ENCODE measurements at regions not wholly inside any gene's neighbourhood (a gene's known extent, or its start where the extent isn't known, plus 50 kb on each side); places are given as distances from the start of the nearest gene placed in this dataset.

DNA sequence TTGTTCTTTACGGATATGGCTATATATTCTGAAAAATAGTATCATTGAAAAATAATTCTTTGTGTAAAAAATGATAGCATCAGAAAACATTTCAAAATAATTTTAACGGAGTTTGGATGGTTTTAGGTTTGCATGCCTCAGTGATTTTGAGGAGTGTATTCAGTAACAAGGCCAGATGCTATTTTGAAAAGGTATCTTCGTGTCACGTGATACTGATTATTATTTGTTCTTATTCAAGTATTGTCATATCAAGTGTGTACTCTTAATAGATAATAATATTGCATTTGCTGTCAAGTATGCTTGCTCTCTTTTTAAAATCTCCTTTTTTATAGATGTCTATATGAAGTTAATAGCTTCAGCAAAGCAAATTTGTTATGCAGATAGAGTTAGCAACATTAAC, 313.1 kb upstream of the PTPRD start:
- DNase-seq: no peak
- H3K4me3 Mint-ChIP-seq: no peak overlapping the region
- H3K27ac Mint-ChIP-seq: no peak overlapping the region
- peaks cover 9% of the 10 kb centered on the region for H3K27me3 Mint-ChIP-seq (ENCODE audit: low read depth, poor library complexity)
- no peaks in the 10 kb centered on the region for H3K36me3 Mint-ChIP-seq (ENCODE audit: low read depth)
- H3K4me1 Mint-ChIP-seq: peaks cover 9% of the 10 kb centered on the region
- TF ChIP-seq, protein P1, sequence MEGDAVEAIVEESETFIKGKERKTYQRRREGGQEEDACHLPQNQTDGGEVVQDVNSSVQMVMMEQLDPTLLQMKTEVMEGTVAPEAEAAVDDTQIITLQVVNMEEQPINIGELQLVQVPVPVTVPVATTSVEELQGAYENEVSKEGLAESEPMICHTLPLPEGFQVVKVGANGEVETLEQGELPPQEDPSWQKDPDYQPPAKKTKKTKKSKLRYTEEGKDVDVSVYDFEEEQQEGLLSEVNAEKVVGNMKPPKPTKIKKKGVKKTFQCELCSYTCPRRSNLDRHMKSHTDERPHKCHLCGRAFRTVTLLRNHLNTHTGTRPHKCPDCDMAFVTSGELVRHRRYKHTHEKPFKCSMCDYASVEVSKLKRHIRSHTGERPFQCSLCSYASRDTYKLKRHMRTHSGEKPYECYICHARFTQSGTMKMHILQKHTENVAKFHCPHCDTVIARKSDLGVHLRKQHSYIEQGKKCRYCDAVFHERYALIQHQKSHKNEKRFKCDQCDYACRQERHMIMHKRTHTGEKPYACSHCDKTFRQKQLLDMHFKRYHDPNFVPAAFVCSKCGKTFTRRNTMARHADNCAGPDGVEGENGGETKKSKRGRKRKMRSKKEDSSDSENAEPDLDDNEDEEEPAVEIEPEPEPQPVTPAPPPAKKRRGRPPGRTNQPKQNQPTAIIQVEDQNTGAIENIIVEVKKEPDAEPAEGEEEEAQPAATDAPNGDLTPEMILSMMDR (IDR thresholded peaks at IDR 0.05): no peak
- H3K9me3 Mint-ChIP-seq: no peaks in the 10 kb centered on the region

- Mint-ChIP-seq H3K9me3 (no peaks in the 10 kb centered on the region), H3K4me1 (peaks cover 9% of the 10 kb centered on the region), H3K4me3 (no peak overlapping the region), H3K27ac (no peak overlapping the region), H3K27me3 (ENCODE audit: low read depth, poor library complexity) (peaks cover 5% of the 10 kb centered on the region), H3K36me3 (ENCODE audit: low read depth) (no peaks in the 10 kb centered on the region)
- TF ChIP-seq, protein P1 (IDR thresholded peaks at IDR 0.05): no peak
- no peak for DNase-seq
Observed at GRCh38 chr9:10928372-10928771, 315.6 kb upstream of the PTPRD start.

DNA sequence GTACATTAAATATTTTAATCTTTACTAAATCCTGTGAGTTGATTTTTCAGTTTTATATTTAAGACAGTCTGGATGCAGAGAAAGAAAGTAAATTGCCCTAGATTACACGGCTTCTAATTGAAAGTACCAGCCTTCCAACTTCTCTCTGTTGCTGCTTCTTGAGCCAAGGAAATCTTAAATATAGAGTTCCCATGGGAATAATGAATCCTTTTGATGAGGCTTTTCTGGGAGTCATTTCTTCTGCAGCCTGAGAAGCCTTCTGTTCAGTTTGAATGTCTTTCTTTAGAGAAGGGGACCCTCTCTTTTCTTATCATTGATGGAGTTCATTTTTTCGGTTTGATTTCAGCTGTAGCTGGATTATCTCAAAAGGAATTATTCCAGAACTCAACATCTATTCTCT, 317.3 kb upstream of the PTPRD start:
- TF ChIP-seq, protein P1 (IDR thresholded peaks at IDR 0.05): no peak
- Mint-ChIP-seq H3K9me3 (no peaks in the 10 kb centered on the region), H3K36me3 (ENCODE audit: low read depth) (no peaks in the 10 kb centered on the region), H3K27me3 (ENCODE audit: low read depth, poor library complexity) (peaks cover 2% of the 10 kb centered on the region), H3K4me1 (peaks cover 9% of the 10 kb centered on the region), H3K27ac (no peak overlapping the region), H3K4me3 (no peak overlapping the region)
- no peak for DNase-seq

DNA sequence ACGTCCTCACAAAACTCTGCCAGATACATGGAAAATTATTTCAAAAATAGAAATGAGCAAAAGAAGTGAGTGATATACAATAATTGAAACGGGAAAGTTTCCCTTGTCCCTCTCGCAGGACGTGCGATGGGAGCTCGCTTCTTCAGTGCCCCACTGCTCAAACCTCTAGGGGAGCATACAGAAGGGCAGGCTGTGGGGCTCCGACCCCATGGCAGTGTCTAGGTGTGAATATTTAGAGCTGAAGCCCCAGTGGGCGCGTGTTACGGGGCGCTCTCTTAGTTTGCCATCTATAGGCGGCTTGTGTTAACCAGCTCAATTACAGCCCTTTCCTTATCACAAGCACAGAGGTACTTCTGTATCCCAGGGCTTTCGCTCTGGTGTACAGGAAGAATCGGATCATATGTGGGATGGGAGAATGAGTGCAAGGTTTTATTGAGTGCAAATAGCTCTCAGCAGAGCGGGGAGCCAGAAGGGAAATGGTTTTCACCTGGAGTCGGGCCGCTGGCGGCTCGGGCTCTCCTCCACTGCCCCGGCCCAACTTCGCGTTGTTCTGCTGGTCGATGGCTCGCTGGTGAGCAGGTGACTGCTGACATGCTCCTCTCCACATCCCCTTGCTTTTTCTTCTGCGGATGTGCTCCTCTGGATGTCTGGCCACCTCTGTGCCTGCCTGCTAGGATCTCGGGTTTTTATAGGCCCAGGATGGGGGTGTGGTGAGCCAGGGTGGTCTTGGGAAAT, 334.0 kb upstream of the PTPRD start:
- H3K27me3 Mint-ChIP-seq (ENCODE audit: low read depth, poor library complexity): no peaks in the 10 kb centered on the region
- no peaks in the 10 kb centered on the region for H3K4me1 Mint-ChIP-seq
- H3K9me3 Mint-ChIP-seq: no peaks in the 10 kb centered on the region
- H3K4me3 Mint-ChIP-seq: no peak overlapping the region
- no peak for DNase-seq
- no peak overlapping the region for H3K27ac Mint-ChIP-seq
- TF ChIP-seq, protein P1 (IDR thresholded peaks at IDR 0.05): no peak
- no peaks in the 10 kb centered on the region for H3K36me3 Mint-ChIP-seq (ENCODE audit: low read depth)

DNA sequence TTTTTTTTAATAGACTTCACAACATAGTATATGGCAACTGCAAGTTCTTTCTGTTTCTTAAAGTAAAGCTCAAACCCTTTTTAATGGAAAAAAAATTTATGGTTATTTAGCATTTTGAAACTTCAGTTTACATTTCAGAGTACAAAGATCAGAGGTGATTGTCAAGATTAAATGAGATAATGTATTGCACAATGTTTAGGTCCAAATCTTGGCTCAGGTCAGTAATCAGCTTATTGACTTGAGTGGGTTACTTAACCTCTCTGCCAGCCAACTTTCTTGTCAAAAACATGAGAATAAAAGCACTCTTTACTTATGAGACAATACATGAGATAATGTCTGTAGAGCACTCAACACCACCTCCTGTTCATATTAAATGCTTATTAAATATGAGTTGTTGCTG, 345.1 kb upstream of the PTPRD start:
- TF ChIP-seq, protein P1 (IDR thresholded peaks at IDR 0.05): no peak
- Mint-ChIP-seq H3K27me3 (ENCODE audit: low read depth, poor library complexity) (no peaks in the 10 kb centered on the region), H3K27ac (no peak overlapping the region), H3K9me3 (no peaks in the 10 kb centered on the region), H3K36me3 (ENCODE audit: low read depth) (no peaks in the 10 kb centered on the region), H3K4me3 (no peak overlapping the region), H3K4me1 (no peaks in the 10 kb centered on the region)
- no peak for DNase-seq

DNA sequence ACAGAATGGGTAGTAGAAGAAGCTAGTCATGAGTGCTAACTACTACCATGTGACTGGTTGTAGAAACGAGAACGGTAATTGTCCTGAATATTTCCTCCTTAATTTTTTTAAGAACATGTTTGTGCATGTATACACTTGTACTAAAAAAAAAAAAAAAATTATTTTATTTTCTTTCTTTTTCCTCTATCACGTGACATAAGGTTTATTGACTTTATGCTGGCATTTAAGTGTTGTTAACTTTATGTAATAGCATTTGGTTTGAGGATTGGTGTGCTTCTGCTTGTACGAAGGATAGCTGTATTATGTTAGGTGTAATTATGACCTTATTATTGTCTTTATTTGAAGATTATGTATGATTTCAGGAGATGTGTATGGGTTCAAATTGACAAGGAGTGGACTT, 349.1 kb upstream of the PTPRD start:
- Mint-ChIP-seq H3K27me3 (ENCODE audit: low read depth, poor library complexity) (peaks cover 3% of the 10 kb centered on the region), H3K36me3 (ENCODE audit: low read depth) (no peaks in the 10 kb centered on the region), H3K4me1 (no peaks in the 10 kb centered on the region), H3K9me3 (no peaks in the 10 kb centered on the region), H3K4me3 (no peak overlapping the region), H3K27ac (no peak overlapping the region)
- TF ChIP-seq, protein P1 (IDR thresholded peaks at IDR 0.05): no peak
- DNase-seq: no peak
